ENCODE measurements at regions not wholly inside any gene's neighbourhood (a gene's known extent, or its start where the extent isn't known, plus 50 kb on each side); places are given as distances from the start of the nearest gene placed in this dataset.

DNA sequence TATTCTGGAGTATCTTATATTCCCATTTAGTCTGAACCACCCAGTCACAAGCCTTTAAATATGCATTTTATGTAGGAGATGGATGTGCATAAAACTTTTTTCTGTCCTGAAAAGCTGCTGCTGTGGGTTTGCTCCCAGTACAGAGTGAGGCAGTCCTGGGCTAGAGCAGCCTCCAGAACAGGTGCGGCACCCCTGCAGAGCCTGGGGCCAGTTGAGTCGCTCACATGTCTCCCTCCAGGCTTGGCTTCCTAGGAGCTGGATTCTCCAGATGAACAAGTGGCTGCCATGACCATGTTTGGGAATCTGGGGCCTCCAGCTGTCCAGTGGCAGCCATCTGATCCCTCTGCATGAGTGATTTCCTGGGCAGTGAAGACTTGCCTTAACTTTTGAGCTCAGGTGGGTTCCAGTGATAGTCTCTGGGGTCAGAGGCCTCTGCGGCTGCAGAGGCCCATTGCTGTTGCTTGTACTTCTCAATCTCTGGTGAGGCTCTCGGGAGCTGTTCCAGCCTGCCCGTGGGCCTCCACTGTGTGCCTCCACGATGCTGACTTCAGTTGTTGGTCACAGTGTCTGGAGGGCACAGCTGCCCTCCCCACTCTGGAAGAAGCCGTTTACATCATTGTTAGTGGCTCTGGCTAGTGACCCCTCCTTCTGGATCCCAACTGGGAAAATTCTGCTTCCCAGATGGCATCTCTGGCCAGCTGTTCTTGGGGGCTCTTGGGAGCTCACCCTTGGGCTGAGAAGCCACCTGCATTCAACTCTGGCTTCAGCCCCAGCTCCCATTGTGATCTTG, 120.4 kb downstream of the EMX2 start:
- no peak for DNase-seq (ENCODE audit: low read depth in 2 of 2)
- no peak overlapping the region for H3K4me3 ChIP-seq (replicated peaks in 1 of 2; ENCODE audit: low read depth in 2 of 2, low read length in 2 of 2)
- TF ChIP-seq, protein P1, sequence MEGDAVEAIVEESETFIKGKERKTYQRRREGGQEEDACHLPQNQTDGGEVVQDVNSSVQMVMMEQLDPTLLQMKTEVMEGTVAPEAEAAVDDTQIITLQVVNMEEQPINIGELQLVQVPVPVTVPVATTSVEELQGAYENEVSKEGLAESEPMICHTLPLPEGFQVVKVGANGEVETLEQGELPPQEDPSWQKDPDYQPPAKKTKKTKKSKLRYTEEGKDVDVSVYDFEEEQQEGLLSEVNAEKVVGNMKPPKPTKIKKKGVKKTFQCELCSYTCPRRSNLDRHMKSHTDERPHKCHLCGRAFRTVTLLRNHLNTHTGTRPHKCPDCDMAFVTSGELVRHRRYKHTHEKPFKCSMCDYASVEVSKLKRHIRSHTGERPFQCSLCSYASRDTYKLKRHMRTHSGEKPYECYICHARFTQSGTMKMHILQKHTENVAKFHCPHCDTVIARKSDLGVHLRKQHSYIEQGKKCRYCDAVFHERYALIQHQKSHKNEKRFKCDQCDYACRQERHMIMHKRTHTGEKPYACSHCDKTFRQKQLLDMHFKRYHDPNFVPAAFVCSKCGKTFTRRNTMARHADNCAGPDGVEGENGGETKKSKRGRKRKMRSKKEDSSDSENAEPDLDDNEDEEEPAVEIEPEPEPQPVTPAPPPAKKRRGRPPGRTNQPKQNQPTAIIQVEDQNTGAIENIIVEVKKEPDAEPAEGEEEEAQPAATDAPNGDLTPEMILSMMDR (IDR thresholded peaks at IDR 0.05; ENCODE audit: low read depth, low read length): no peak

DNA sequence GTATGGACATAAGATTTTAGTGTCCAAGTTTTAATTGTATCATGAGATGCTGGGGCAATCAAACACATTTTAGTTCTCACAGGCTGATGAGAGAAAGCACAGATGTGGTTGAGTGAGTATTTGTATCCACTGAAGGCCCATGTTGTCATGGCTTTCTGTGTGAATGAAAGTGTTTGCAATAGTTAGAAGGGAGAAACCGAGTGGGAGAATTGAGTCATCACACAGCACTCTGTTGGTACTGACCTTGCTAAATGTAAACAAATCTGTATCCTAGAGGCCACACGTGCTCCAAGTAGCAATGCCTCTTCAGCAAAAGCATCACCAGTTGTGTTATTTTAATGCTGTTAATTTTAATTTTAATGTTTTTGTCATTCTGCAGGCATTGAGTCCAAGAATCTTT, 121.2 kb downstream of the EMX2 start:
- H3K4me3 ChIP-seq (replicated peaks in 1 of 2; ENCODE audit: low read depth in 2 of 2, low read length in 2 of 2): no peak overlapping the region
- DNase-seq (ENCODE audit: low read depth in 2 of 2): peak; percentile 38
- TF ChIP-seq, protein P1 (IDR thresholded peaks at IDR 0.05; ENCODE audit: low read depth, low read length): no peak

GRCh38 chr10:117664288-117664687, 121.7 kb downstream of the EMX2 start:
- H3K4me3 ChIP-seq (replicated peaks in 1 of 2; ENCODE audit: low read depth in 2 of 2, low read length in 2 of 2): no peak overlapping the region
- TF ChIP-seq, protein P1 (IDR thresholded peaks at IDR 0.05; ENCODE audit: low read depth, low read length): no peak
- no peak for DNase-seq (ENCODE audit: low read depth in 2 of 2)

DNA sequence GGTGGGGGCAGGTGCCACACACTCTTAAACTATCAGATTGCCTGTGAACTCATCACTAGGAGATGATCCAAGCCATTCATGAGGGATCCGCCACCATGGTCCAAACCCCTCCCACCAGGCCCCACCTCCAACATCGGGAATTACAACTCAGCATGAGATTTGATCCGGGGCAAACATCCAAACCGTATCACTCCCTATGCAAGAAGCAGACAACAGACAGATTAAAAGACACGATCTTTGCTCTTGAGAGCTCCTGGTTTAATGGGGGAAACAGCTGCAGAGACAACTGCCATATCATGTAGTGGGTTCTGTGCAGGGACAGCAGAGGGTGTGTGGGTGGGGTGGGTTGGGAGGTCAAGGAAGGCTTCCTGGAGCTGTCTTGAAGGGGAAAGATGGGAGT, 123.6 kb downstream of the EMX2 start:
- DNase-seq (ENCODE audit: low read depth in 2 of 2): no peak
- H3K4me3 ChIP-seq (replicated peaks in 1 of 2; ENCODE audit: low read depth in 2 of 2, low read length in 2 of 2): no peak overlapping the region
- TF ChIP-seq, protein P1 (IDR thresholded peaks at IDR 0.05; ENCODE audit: low read depth, low read length): no peak

DNA sequence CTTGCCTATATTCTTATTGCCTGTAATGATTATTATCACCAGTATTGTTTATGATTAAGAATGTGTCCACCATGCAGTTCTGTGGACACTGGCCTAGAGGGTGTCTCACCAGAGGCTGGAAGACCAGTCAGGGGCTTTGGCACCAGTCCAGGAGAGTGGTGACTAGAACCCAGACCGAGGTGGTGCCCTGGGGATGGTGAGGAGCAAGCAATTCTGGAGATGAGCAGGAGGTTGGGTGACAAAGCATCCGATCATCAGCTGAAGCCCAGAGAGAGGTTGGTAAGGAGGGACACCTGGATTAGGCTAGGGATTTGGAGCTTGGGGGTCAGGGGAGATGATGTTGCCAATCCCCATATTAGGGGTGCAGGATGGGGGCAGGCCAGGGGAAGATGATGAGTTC, 124.4 kb downstream of the EMX2 start:
- no peak overlapping the region for H3K4me3 ChIP-seq (replicated peaks in 1 of 2; ENCODE audit: low read depth in 2 of 2, low read length in 2 of 2)
- no peak for DNase-seq (ENCODE audit: low read depth in 2 of 2)
- TF ChIP-seq, protein P1 (IDR thresholded peaks at IDR 0.05; ENCODE audit: low read depth, low read length): no peak

DNA sequence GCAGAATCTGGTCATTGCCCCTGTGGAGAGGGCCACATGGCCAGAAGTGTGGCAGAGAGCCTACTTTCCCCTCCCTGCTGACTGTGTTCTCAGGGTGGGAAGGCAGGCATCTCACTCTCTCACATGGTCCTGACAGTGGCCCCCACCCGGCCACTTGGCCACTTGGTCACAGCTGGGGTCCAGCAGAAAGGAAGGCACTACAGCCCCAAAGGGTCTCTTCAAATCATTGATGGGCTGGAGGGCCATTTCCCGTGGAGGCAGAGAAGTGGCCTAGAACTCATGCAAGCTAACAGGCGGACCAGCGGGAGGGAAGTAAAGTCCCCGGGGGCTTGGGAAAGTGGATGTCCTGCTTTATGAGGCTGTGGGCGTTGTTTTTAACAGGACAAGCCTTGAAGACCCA, 125.3 kb downstream of the EMX2 start:
- TF ChIP-seq, protein P1 (IDR thresholded peaks at IDR 0.05; ENCODE audit: low read depth, low read length): no peak
- H3K4me3 ChIP-seq (replicated peaks in 1 of 2; ENCODE audit: low read depth in 2 of 2, low read length in 2 of 2): no peak overlapping the region
- DNase-seq (ENCODE audit: low read depth in 2 of 2): no peak

Measured in cardiac fibroblast (primary cell).